Osteocyte (in vitro differentiated cells): ENCODE measurements at regions not wholly inside any gene's neighbourhood (a gene's known extent, or its start where the extent isn't known, plus 50 kb on each side); places are given as distances from the start of the nearest gene placed in this dataset.

Experiments
- DNase-seq: peaks from one replicate; pipeline ENCODE4 v3.0.0; 2021; ENCODE audit warnings: mixed read lengths; ENCODE audit not compliant: unreplicated experiment; ENCODE audit errors: extremely low spot score
- H3K27ac Mint-ChIP-seq: one replicate; pipeline ENCODE4 v1.8.0; 2021; ENCODE audit warnings: mild to moderate bottlenecking, mixed read lengths; ENCODE audit not compliant: unreplicated experiment
- H3K27me3 Mint-ChIP-seq: one replicate; pipeline ENCODE4 v1.8.0; 2021; ENCODE audit warnings: mixed read lengths; ENCODE audit not compliant: unreplicated experiment
- H3K36me3 Mint-ChIP-seq: one replicate; pipeline ENCODE4 v1.8.0; 2021; ENCODE audit warnings: mixed read lengths; ENCODE audit not compliant: unreplicated experiment
- H3K4me1 Mint-ChIP-seq: one replicate; pipeline ENCODE4 v1.8.0; 2021; ENCODE audit warnings: mixed read lengths; ENCODE audit not compliant: unreplicated experiment
- H3K4me3 Mint-ChIP-seq: one replicate; pipeline ENCODE4 v1.8.0; 2021; ENCODE audit warnings: mild to moderate bottlenecking, moderate library complexity, mixed read lengths; ENCODE audit not compliant: unreplicated experiment
- H3K9me3 Mint-ChIP-seq: one replicate; pipeline ENCODE4 v1.8.0; 2021; ENCODE audit warnings: mixed read lengths; ENCODE audit not compliant: unreplicated experiment
- CTCF ChIP-seq: fragments of 200-600 bp; sonication (generic); IDR thresholded peaks from 2 replicates; pipeline ENCODE4 v1.5.0; 2021; ENCODE audit warnings: antibody characterized with exemption, mild to moderate bottlenecking, moderate library complexity

GRCh38 chr5:5585751-5586341 is 163.4 kb downstream of the ICE1 start:
- Mint-ChIP-seq H3K36me3 (no peaks in the 10 kb centered on the region), H3K27ac (no peak overlapping the region), H3K4me1 (no peaks in the 10 kb centered on the region), H3K4me3 (no peak overlapping the region), H3K9me3 (no peaks in the 10 kb centered on the region), H3K27me3 (no peaks in the 10 kb centered on the region)
- no peak for DNase-seq
- TF ChIP-seq CTCF = no peak

- no peak overlapping the region for H3K4me3 Mint-ChIP-seq
- H3K36me3 Mint-ChIP-seq = no peaks in the 10 kb centered on the region
- H3K27ac Mint-ChIP-seq = no peak overlapping the region
- no peaks in the 10 kb centered on the region for H3K4me1 Mint-ChIP-seq
- no peaks in the 10 kb centered on the region for H3K9me3 Mint-ChIP-seq
- no peak for TF ChIP-seq CTCF
- no peak for DNase-seq
- H3K27me3 Mint-ChIP-seq = no peaks in the 10 kb centered on the region
These were observed 162.3 kb downstream of the ICE1 start for GRCh38 chr5:5584751-5585150.

- Mint-ChIP-seq H3K9me3 (no peaks in the 10 kb centered on the region), H3K4me1 (no peaks in the 10 kb centered on the region), H3K27me3 (no peaks in the 10 kb centered on the region), H3K36me3 (no peaks in the 10 kb centered on the region), H3K27ac (no peak overlapping the region), H3K4me3 (no peak overlapping the region)
- no peak for TF ChIP-seq CTCF
- no peak for DNase-seq
These were observed 161.8 kb downstream of the ICE1 start for GRCh38 chr5:5584236-5584745.

- Mint-ChIP-seq H3K27me3 (no peaks in the 10 kb centered on the region), H3K36me3 (no peaks in the 10 kb centered on the region), H3K9me3 (no peaks in the 10 kb centered on the region), H3K4me3 (no peak overlapping the region), H3K27ac (no peak overlapping the region), H3K4me1 (no peaks in the 10 kb centered on the region)
- no peak for TF ChIP-seq CTCF
- no peak for DNase-seq
These were observed 161.4 kb downstream of the ICE1 start for GRCh38 chr5:5583832-5584231.

GRCh38 chr5:5583023-5583765 is 160.7 kb downstream of the ICE1 start:
- H3K27ac Mint-ChIP-seq = no peak overlapping the region
- H3K4me3 Mint-ChIP-seq = no peak overlapping the region
- DNase-seq = no peak
- H3K9me3 Mint-ChIP-seq = no peaks in the 10 kb centered on the region
- no peaks in the 10 kb centered on the region for H3K4me1 Mint-ChIP-seq
- no peaks in the 10 kb centered on the region for H3K27me3 Mint-ChIP-seq
- TF ChIP-seq CTCF = no peak
- no peaks in the 10 kb centered on the region for H3K36me3 Mint-ChIP-seq
